ENCODE measurements at regions not wholly inside any gene's neighbourhood (a gene's known extent, or its start where the extent isn't known, plus 50 kb on each side); places are given as distances from the start of the nearest gene placed in this dataset.

GRCh38 chr1:115179397-115180079, 90.2 kb upstream of the TSPAN2 start:
- H3K27ac ChIP-seq, result no peak overlapping the region

GRCh38 chr1:115176189-115176588, 86.9 kb upstream of the TSPAN2 start:
- Histone ChIP-seq H3K27me3 (no peaks in the 10 kb centered on the region), H3K36me3 (no peaks in the 10 kb centered on the region), H3K9me3 (no peaks in the 10 kb centered on the region), H3K4me1 (peaks cover 3% of the 10 kb centered on the region), H3K27ac (no peak overlapping the region), H3K4me3 (no peak overlapping the region)
- TF ChIP-seq CTCF (IDR thresholded peaks at IDR 0.05), result no peak
- no peak for TF ChIP-seq POLR2AphosphoS5 (IDR thresholded peaks at IDR 0.05; ENCODE audit: insufficient read depth in 1 of 2, low read depth in 1 of 2)
- no peak for TF ChIP-seq POLR2A (IDR thresholded peaks at IDR 0.05)
- intact Hi-C loops (cut with DNase I), result no loop called here
- DNase-seq (ENCODE audit: extremely low spot score in 2 of 2), result no peak

More at GRCh38 chr1:115179397-115180079, 90.2 kb upstream of the TSPAN2 start:
- no peak for TF ChIP-seq CTCF (IDR thresholded peaks at IDR 0.05)
- no peak for TF ChIP-seq POLR2A (IDR thresholded peaks at IDR 0.05)
- no peak for TF ChIP-seq POLR2AphosphoS5 (IDR thresholded peaks at IDR 0.05; ENCODE audit: insufficient read depth in 1 of 2, low read depth in 1 of 2)
- intact Hi-C loops (cut with DNase I), result loop anchor here (10.0 kb wide), 1 partner anchor 105 kb away; no protein-coding TSS in a partner anchor
- H3K4me1 ChIP-seq, result peaks cover 16% of the 10 kb centered on the region
- H3K27me3 ChIP-seq, result no peaks in the 10 kb centered on the region
- no peaks in the 10 kb centered on the region for H3K9me3 ChIP-seq
- DNase-seq (ENCODE audit: extremely low spot score in 2 of 2), result no peak
- no peaks in the 10 kb centered on the region for H3K36me3 ChIP-seq
- no peak overlapping the region for H3K4me3 ChIP-seq

GRCh38 chr1:115175596-115175995, 86.3 kb upstream of the TSPAN2 start:
- Histone ChIP-seq H3K27ac (no peak overlapping the region), H3K9me3 (no peaks in the 10 kb centered on the region), H3K36me3 (no peaks in the 10 kb centered on the region), H3K4me3 (no peak overlapping the region), H3K27me3 (no peaks in the 10 kb centered on the region), H3K4me1 (peaks cover 9% of the 10 kb centered on the region)
- TF ChIP-seq CTCF (IDR thresholded peaks at IDR 0.05), result no peak
- TF ChIP-seq POLR2A (IDR thresholded peaks at IDR 0.05), result no peak
- intact Hi-C loops (cut with DNase I), result no loop called here
- no peak for DNase-seq (ENCODE audit: extremely low spot score in 2 of 2)

- TF ChIP-seq POLR2A (IDR thresholded peaks at IDR 0.05) (no peak), CTCF (IDR thresholded peaks at IDR 0.05) (no peak), POLR2AphosphoS5 (IDR thresholded peaks at IDR 0.05; ENCODE audit: insufficient read depth in 1 of 2, low read depth in 1 of 2) (no peak)
- intact Hi-C loops (cut with DNase I), result no loop called here
- H3K36me3 ChIP-seq, result no peaks in the 10 kb centered on the region
- no peaks in the 10 kb centered on the region for H3K9me3 ChIP-seq
- no peaks in the 10 kb centered on the region for H3K27me3 ChIP-seq
- H3K27ac ChIP-seq, result no peak overlapping the region
- peaks cover 23% of the 10 kb centered on the region for H3K4me1 ChIP-seq
- DNase-seq (ENCODE audit: extremely low spot score in 2 of 2), result peak in 1 of 2 donors; percentile 3
- H3K4me3 ChIP-seq, result no peak overlapping the region
These were observed 83.8 kb upstream of the TSPAN2 start for GRCh38 chr1:115173151-115173550.

GRCh38 chr1:115172270-115172669, 83.0 kb upstream of the TSPAN2 start:
- DNase-seq (ENCODE audit: extremely low spot score in 2 of 2), result no peak
- no peaks in the 10 kb centered on the region for H3K27me3 ChIP-seq
- intact Hi-C loops (cut with DNase I), result no loop called here
- no peaks in the 10 kb centered on the region for H3K9me3 ChIP-seq
- no peaks in the 10 kb centered on the region for H3K36me3 ChIP-seq
- H3K4me3 ChIP-seq, result no peak overlapping the region
- H3K4me1 ChIP-seq, result peaks cover 23% of the 10 kb centered on the region
- TF ChIP-seq CTCF (IDR thresholded peaks at IDR 0.05) (no peak), POLR2AphosphoS5 (IDR thresholded peaks at IDR 0.05; ENCODE audit: insufficient read depth in 1 of 2, low read depth in 1 of 2) (no peak), POLR2A (IDR thresholded peaks at IDR 0.05) (no peak)
- no peak overlapping the region for H3K27ac ChIP-seq
